ENCODE measurements at regions not wholly inside any gene's neighbourhood (a gene's known extent, or its start where the extent isn't known, plus 50 kb on each side); places are given as distances from the start of the nearest gene placed in this dataset.

DNA sequence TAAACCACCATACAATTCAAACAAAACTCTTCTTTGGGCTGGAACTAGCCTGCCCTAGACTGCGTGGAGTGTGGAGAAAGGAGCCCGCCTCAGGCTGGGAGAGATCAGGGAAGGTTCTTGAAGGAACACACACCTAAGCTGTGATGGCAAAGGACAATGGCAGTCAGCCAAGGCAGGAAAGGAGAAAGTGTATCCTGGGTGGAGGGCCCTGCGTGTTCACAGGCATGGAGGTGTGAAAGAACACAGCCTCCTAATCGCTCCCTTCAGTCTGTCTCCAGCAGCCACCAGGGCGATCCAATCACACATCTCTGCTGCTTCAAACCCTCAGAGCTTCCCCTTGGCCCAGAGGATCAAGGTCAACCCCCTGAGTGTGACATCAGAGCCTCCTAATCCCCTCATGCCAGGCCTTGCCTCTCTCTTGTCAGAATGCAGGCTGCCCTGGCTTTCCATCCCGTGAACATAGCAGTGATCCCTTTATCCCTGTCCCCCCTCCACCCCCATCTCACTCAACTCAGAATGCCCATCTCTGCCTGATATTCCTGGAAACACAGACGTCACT, 173.0 kb downstream of the KATNIP start:
- Histone ChIP-seq H3K27ac (ENCODE audit: low read depth, low read length) (no peak overlapping the region), H3K9me2 (ENCODE audit: insufficient read depth) (no peaks in the 10 kb centered on the region), H2AFZ (ENCODE audit: low read depth, low read length, poor library complexity, severe bottlenecking) (no peak overlapping the region), H4K20me1 (ENCODE audit: insufficient read depth) (no peaks in the 10 kb centered on the region), H3K4me3 (replicated peaks in 1 of 2; ENCODE audit: low read depth in 1 of 2, low read length in 2 of 2) (no peak overlapping the region), H3K4me2 (ENCODE audit: low read length) (no peak overlapping the region), H3K79me2 (ENCODE audit: insufficient read depth, low read length) (no peaks in the 10 kb centered on the region), H3K9me3 (ENCODE audit: control insufficient read depth in 1 of 2, insufficient read depth in 1 of 2, low read depth in 1 of 2, low read length in 2 of 2) (no peaks in the 10 kb centered on the region), H3K36me3 (ENCODE audit: control insufficient read depth in 1 of 2, insufficient read depth in 2 of 2, low read length in 2 of 2) (no peaks in the 10 kb centered on the region; a peak in 1 of 4 replicates), H3K9ac (ENCODE audit: low read length) (no peak overlapping the region), H3K27me3 (ENCODE audit: insufficient read depth, low read length) (no peaks in the 10 kb centered on the region), H3K4me1 (ENCODE audit: control insufficient read depth in 1 of 2, insufficient read depth in 2 of 2, low read length in 2 of 2) (peaks cover 10 to 12% of the 10 kb centered on the region in 2 experiments; a peak in 3 of 4 replicates)
- intact Hi-C loops (cut with micrococcal nuclease) = no loop called here
- CTCF ChIA-PET = no interaction called here
- DNase-seq (ENCODE audit: low read depth, low spot score) (no peak), ATAC-seq (no peak)
- RAD21 ChIA-PET (ENCODE audit: low non-redundant PET in 1 of 2, low total read pairs in 2 of 2, uncharacterized antibody in 2 of 2, unreplicated experiment in 2 of 2) = no interaction called here
- TF ChIP-seq YY1 (IDR thresholded peaks at IDR 0.05; ENCODE audit: extremely low read depth, insufficient replicate concordance, low read depth, low read length) = no peak
- no peak for TF ChIP-seq FOSL1 (IDR thresholded peaks at IDR 0.05; ENCODE audit: low read depth)
- no peak for TF ChIP-seq ZBTB33 (IDR thresholded peaks at IDR 0.05; ENCODE audit: extremely low read depth, insufficient replicate concordance, low read length)
- no peak for TF ChIP-seq ZFX (IDR thresholded peaks at IDR 0.05)
- TF ChIP-seq SP1 (IDR thresholded peaks at IDR 0.05; ENCODE audit: low read depth) = no peak
- BruUV-seq (replicated peaks) = no TSS peak
- POLR2A ChIA-PET = no interaction called here

DNA sequence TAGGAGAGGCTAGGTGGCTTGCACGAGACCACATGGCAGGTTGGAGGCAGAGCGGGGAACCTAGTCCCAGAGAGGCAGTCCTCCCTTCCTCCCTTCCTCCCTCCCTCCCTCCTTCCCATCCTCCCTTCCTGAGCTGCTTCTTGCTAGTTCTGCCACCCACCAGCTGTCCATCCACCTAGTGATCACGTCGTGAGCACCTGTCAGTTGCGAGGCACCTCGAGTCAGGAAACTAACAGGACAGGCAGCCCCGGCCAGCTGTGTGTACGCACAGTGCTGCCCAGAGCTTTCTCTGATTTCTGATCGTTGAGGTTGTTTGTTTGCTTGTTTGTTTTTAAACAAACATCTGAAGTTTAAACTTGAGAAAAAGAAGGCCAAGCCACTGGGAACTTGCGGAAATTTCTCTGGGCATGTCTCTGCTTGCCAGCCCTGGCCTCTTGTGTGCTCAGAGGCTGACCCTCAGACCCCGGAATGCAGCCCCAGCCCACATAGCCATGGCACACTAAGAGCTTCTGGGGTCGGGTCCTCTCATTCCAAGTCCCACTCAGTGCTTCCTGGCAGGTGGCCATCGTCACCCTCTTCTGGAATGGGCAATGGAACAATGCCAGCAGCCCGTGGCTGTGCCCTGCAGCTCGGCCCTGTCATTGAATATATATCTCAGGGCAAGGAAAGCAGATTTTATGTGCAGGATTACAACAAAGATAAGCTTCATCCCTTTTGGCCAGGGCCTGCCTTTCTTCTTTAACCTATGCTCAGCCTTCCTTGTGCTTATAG, 174.0 kb downstream of the KATNIP start:
- ATAC-seq (no peak), DNase-seq (ENCODE audit: low read depth, low spot score) (no peak)
- TF ChIP-seq MAX (IDR thresholded peaks at IDR 0.05) = no peak
- TF ChIP-seq POLR2AphosphoS5 (IDR thresholded peaks at IDR 0.05; ENCODE audit: low read depth, low read length) = no peak
- TF ChIP-seq TCF7L2 (IDR thresholded peaks at IDR 0.05; ENCODE audit: borderline replicate concordance, extremely low read depth, insufficient read depth, insufficient read length) = no peak
- no peak for TF ChIP-seq YY1 (IDR thresholded peaks at IDR 0.05; ENCODE audit: extremely low read depth, insufficient replicate concordance, low read depth, low read length)
- Histone ChIP-seq H3K4me1 (ENCODE audit: control insufficient read depth in 1 of 2, insufficient read depth in 2 of 2, low read length in 2 of 2) (peaks cover 2 to 7% of the 10 kb centered on the region in 2 experiments; a peak in 3 of 4 replicates), H3K9ac (ENCODE audit: low read length) (no peak overlapping the region), H3K79me2 (ENCODE audit: insufficient read depth, low read length) (no peaks in the 10 kb centered on the region), H3K36me3 (ENCODE audit: control insufficient read depth in 1 of 2, insufficient read depth in 2 of 2, low read length in 2 of 2) (no peaks in the 10 kb centered on the region; a peak in 1 of 4 replicates), H4K20me1 (ENCODE audit: insufficient read depth) (no peaks in the 10 kb centered on the region), H3K27me3 (ENCODE audit: insufficient read depth, low read length) (no peaks in the 10 kb centered on the region), H2AFZ (ENCODE audit: low read depth, low read length, poor library complexity, severe bottlenecking) (no peak overlapping the region), H3K9me2 (ENCODE audit: insufficient read depth) (no peaks in the 10 kb centered on the region), H3K4me2 (ENCODE audit: low read length) (no peak overlapping the region), H3K9me3 (ENCODE audit: control insufficient read depth in 1 of 2, insufficient read depth in 1 of 2, low read depth in 1 of 2, low read length in 2 of 2) (no peaks in the 10 kb centered on the region), H3K4me3 (replicated peaks in 1 of 2; ENCODE audit: low read depth in 1 of 2, low read length in 2 of 2) (no peak overlapping the region), H3K27ac (ENCODE audit: low read depth, low read length) (peak overlapping the region; percentile 38; the same call in 1 of the 2 replicates)
- ChIA-PET RAD21 (ENCODE audit: low non-redundant PET in 1 of 2, low total read pairs in 2 of 2, uncharacterized antibody in 2 of 2, unreplicated experiment in 2 of 2) (interaction anchor here in 1 of 2 experiments (0.6 kb wide), 1 partner anchor 18 kb away, joined by 4 read pairs; no protein-coding TSS in a partner anchor), CTCF (no interaction called here), POLR2A (no interaction called here)
- intact Hi-C loops (cut with micrococcal nuclease) = no loop called here
- BruUV-seq (replicated peaks) = no TSS peak
